ENCODE measurements at regions not wholly inside any gene's neighbourhood (a gene's known extent, or its start where the extent isn't known, plus 50 kb on each side); places are given as distances from the start of the nearest gene placed in this dataset.

GRCh38 chr14:56989359-56989758, 179.1 kb upstream of the OTX2 start:
- TF ChIP-seq CTCF (conservative IDR thresholded peaks at IDR 0.05): no peak
- TF ChIP-seq ZFX (IDR thresholded peaks at IDR 0.05): no peak

GRCh38 chr14:56979936-56980335, 169.7 kb upstream of the OTX2 start:
- TF ChIP-seq CTCF (conservative IDR thresholded peaks at IDR 0.05): no peak
- no peak for TF ChIP-seq ZFX (IDR thresholded peaks at IDR 0.05)
- H3K27ac ChIP-seq: no peak overlapping the region

More at GRCh38 chr14:56989359-56989758, 179.1 kb upstream of the OTX2 start:
- no peak overlapping the region for H3K27ac ChIP-seq

- TF ChIP-seq ZFX (IDR thresholded peaks at IDR 0.05) (no peak), CTCF (conservative IDR thresholded peaks at IDR 0.05) (no peak)
- no peak overlapping the region for H3K27ac ChIP-seq
These were observed 165.9 kb upstream of the OTX2 start for GRCh38 chr14:56976211-56976610.

- TF ChIP-seq ZFX (IDR thresholded peaks at IDR 0.05) (no peak), CTCF (conservative IDR thresholded peaks at IDR 0.05) (no peak)
- H3K27ac ChIP-seq: no peak overlapping the region
These were observed 165.2 kb upstream of the OTX2 start for GRCh38 chr14:56975521-56975920.

GRCh38 chr14:56972948-56973347, 162.7 kb upstream of the OTX2 start:
- H3K27ac ChIP-seq: no peak overlapping the region
- TF ChIP-seq ZFX (IDR thresholded peaks at IDR 0.05) (no peak), CTCF (conservative IDR thresholded peaks at IDR 0.05) (no peak)

GRCh38 chr14:56964895-56965294, 154.6 kb upstream of the OTX2 start:
- H3K27ac ChIP-seq: no peak overlapping the region
- TF ChIP-seq ZFX (IDR thresholded peaks at IDR 0.05) (no peak), CTCF (conservative IDR thresholded peaks at IDR 0.05) (no peak)

GRCh38 chr14:56963381-56963780, 153.1 kb upstream of the OTX2 start:
- TF ChIP-seq CTCF (conservative IDR thresholded peaks at IDR 0.05) (no peak), ZFX (IDR thresholded peaks at IDR 0.05) (no peak)
- H3K27ac ChIP-seq: no peak overlapping the region
